WTC11 (cell line): ENCODE measurements at regions not wholly inside any gene's neighbourhood (a gene's known extent, or its start where the extent isn't known, plus 50 kb on each side); places are given as distances from the start of the nearest gene placed in this dataset.

Source experiments
- CTCF ChIP-seq: fragments of 200-600 bp; IDR thresholded peaks from 2 replicates; pipeline ENCODE4 v1.8.0; 2022; ENCODE audit warnings: antibody characterized with exemption
- E2F4 ChIP-seq: sonication (generic); formaldehyde crosslinking; IDR thresholded peaks from 2 replicates; pipeline ENCODE4 v1.8.1; 2022; ENCODE audit warnings: low read depth, mild to moderate bottlenecking, moderate library complexity, missing genetic modification reagents, borderline replicate concordance
- RORB ChIP-seq: fragments of 250-450 bp; sonication (Bioruptor Pico); IDR thresholded peaks from 2 replicates; pipeline ENCODE4 v1.9.0; 2021; ENCODE audit warnings: mild to moderate bottlenecking
- SP1 ChIP-seq: sonication (generic); formaldehyde crosslinking; conservative IDR thresholded peaks from 2 replicates; pipeline ENCODE4 v1.8.1; 2022; ENCODE audit warnings: missing genetic modification reagents
- ZNF138 ChIP-seq: sonication (generic); formaldehyde crosslinking; conservative IDR thresholded peaks from 2 replicates; pipeline ENCODE4 v1.8.1; 2022; ENCODE audit warnings: mild to moderate bottlenecking, moderate library complexity, missing genetic modification reagents

- TF ChIP-seq SP1 (CRISPR knock-in tag) (no peak), CTCF (no peak), ZNF138 (CRISPR knock-in tag) (no peak), E2F4 (CRISPR knock-in tag) (no peak), RORB (CRISPR knock-in tag) (no peak)
Observed at GRCh38 chr9:127558581-127559246, 53.4 kb upstream of the STXBP1 start.
